ENCODE measurements at regions not wholly inside any gene's neighbourhood (a gene's known extent, or its start where the extent isn't known, plus 50 kb on each side); places are given as distances from the start of the nearest gene placed in this dataset.

DNA sequence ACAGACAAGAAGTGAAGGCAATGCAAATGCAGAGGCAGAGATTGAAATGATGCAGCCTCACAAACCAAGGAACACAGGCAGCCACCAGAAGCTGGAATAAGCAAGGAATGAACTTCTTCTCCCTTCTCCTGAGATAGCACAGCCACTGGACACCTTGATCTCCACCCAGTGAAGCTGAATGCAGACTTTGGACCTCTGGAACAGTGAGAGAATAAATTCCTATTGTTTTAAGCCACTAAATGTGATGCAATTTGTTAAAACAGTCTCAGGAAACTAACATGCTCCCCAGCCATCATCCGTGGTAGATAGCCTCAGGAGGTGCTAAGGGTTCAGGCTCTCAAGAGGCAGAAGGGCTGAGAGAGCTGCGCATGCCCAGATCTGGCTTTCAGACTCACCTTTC lies 512.2 kb upstream of the ZNF608 start:
- ATAC-seq (peak; percentile 98), DNase-seq (peak; percentile 22 to 24)
- intact Hi-C loops (cut with DNase I, micrococcal nuclease) = no loop called here

DNA sequence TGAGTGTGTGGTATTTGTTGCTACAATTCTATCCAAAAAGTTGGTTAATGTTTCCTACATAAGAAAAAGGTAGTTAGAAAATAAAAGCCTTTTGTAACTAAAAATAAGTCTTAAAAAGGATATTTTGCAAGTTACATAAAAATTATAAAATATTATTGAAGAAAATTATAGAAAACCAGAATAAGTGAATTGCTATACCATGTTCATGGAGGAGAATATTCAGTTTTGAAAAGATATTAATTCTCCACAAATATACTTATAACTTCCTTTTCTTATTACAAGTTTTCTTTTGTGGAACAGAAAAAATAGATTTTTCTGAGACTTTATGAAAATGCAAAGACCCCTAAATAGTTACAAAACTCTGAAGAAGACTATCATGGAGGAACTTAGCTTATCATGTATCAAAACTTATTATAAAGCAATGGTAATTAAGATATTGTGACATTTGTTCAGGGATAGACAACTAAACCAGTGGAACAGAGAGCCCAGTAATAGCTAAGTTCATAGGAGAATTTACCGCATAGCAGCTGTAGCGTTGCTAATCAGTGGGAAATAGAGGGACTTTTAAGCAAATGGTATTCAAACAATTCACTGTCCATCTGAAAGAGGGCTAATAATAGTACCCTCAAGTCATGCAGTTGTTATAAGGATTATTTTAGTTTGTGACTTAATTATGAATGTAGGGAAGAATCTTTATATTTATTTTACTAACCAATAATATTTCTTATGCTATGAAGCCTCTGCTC lies 515.2 kb upstream of the ZNF608 start:
- no peak for DNase-seq
- intact Hi-C loops (cut with DNase I, micrococcal nuclease) = no loop called here
- no peak for ATAC-seq

DNA sequence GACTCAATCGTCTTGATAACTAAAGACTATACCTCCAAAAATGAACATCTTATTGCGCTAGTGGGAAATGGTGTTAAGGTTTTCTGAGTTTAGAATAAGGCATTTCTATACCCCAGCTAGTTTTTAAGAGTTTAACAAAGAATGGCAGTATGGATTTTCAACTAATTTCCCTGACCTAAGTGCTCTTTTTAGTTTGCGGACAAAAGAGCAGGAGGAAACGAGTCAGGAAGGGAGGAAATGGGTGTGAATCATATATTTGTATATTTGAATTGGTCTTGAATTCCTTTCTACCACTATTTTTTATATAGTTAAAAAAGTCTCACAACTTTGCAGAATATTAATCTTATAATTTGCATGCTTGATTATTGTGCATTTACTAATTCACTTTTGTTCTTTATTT lies 516.3 kb upstream of the ZNF608 start:
- no peak for DNase-seq
- no peak for ATAC-seq
- intact Hi-C loops (cut with DNase I, micrococcal nuclease) = no loop called here

GRCh38 chr5:125263356-125263755 lies 516.9 kb upstream of the ZNF608 start:
- intact Hi-C loops (cut with DNase I, micrococcal nuclease) = no loop called here
- ATAC-seq (no peak), DNase-seq (no peak)

- DNase-seq = no peak
- intact Hi-C loops (cut with DNase I, micrococcal nuclease) = no loop called here
- no peak for ATAC-seq
Observed at GRCh38 chr5:125266106-125266505, 519.7 kb upstream of the ZNF608 start.

- no peak for ATAC-seq
- intact Hi-C loops (cut with DNase I, micrococcal nuclease) = no loop called here
- no peak for DNase-seq
Observed at GRCh38 chr5:125267636-125268248, 521.3 kb upstream of the ZNF608 start.

- DNase-seq = no peak
- intact Hi-C loops (cut with DNase I, micrococcal nuclease) = no loop called here
- peak; percentile 87 for ATAC-seq
Observed at GRCh38 chr5:125269926-125270325, 523.5 kb upstream of the ZNF608 start.

GRCh38 chr5:125272357-125272756 lies 525.9 kb upstream of the ZNF608 start:
- ATAC-seq = no peak
- intact Hi-C loops (cut with DNase I, micrococcal nuclease) = no loop called here
- no peak for DNase-seq

GRCh38 chr5:125274211-125274610 lies 527.8 kb upstream of the ZNF608 start:
- ATAC-seq = no peak
- intact Hi-C loops (cut with DNase I, micrococcal nuclease) = no loop called here
- DNase-seq = no peak

DNA sequence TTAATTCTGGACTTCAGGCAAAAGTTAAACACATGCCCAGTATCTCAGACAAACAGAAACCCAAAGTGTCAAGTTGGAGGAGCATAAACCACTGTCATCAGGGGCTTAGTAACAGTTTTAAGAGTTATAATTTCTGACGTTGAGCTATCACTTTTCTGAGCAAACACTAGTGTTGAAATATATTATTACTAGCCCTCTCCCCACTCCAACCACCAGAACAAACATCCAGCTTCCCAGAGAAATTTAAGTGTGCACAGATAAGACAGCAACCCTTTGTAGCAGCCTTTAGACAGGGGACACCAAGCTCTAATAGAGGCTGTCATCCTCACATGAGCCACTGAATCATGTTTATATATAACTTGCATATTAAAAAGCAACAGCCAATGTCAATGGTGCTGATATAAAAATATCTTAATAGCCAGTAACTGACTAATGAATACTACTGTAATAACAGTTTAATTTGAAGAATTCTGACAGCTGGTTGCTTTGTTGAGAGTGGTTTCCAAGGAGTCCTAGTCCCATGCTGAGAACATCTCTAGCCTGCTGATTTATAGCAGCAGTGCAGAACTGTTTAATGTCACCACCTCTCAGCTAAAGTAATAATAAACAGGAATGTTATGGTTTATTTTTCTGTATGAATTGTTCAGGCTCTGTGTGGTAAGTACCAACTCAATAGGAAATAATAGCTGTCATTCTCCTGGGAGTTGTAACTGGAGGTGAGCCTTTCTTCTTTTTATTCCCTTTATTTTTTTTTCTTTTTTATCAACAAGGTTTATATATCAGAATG lies 528.7 kb upstream of the ZNF608 start:
- intact Hi-C loops (cut with DNase I, micrococcal nuclease) = no loop called here
- ATAC-seq = no peak
- DNase-seq = no peak

DNA sequence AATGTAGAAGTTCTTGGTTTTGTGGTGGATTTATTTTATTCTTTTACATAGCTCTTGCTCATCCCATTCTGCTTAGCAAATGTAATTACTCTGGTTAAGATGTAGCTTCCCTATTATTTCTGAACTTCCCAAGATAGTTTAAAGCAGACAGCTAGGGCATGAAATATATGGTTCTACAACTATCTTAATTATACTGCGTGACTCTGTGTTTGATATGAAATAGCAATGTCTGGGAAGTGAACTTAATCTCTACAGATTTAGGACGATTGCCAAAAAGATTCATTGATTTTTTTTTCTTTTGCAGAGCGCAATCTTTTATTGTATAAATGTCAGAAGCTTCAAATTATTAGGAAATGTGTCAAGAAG lies 529.3 kb upstream of the ZNF608 start:
- no peak for ATAC-seq
- intact Hi-C loops (cut with DNase I, micrococcal nuclease) = no loop called here
- no peak for DNase-seq

DNA sequence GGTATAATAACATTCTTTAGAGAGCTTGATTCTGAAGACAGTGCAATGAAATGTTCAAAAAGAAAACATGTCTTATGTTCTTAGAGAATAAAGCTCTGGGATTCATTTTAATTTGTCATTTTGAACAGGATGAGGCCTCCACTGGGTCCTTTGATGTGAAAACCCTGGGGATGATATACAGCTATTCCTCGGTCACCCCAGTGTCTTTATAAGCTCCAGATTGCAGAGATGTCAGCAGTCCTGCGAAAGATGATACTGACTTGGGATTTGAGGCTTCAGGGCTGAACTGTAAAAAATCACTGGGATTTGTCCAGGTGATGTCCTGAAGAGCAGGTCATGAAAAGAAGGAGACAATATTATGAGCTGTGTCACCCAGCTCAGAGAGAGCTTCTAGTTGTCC lies 529.7 kb upstream of the ZNF608 start:
- DNase-seq = no peak
- ATAC-seq = no peak
- intact Hi-C loops (cut with DNase I, micrococcal nuclease) = no loop called here

DNA sequence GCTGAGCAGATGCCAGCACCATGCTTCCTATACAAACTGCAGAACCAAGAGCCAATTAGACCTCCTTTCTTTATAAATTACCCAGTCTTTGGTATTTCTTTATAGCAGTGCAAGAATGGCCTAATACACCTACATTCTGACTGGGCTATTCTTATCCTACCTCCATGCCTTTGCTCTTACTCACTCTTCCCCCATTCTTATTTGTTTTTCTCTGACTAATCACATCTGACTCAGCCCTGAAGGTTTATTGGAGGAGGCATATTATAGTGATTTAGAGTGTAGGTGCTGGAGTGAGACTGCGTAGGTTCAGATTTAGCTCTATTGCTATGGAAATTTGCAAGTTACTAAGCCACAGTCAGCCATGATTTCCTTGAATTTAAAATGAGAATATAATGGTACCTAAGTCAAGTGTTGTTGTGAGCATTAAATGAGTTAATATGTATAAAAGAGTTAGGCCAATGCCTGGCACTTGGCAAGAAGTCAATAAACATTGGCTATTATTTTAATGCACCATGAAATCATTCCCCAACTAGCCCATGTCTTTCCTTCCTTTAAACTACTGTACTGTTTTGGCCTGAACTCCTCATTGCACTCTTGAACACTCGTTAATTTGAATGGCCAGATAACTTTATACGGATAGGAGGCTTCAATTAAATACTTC lies 531.2 kb upstream of the ZNF608 start:
- peak; percentile 99 for ATAC-seq
- DNase-seq = no peak
- intact Hi-C loops (cut with DNase I, micrococcal nuclease) = no loop called here

- DNase-seq = no peak
- ATAC-seq = no peak
- intact Hi-C loops (cut with DNase I, micrococcal nuclease) = no loop called here
Observed at GRCh38 chr5:125278711-125279110, 532.3 kb upstream of the ZNF608 start.

GRCh38 chr5:125281667-125282066 lies 535.2 kb upstream of the ZNF608 start:
- intact Hi-C loops (cut with DNase I, micrococcal nuclease) = no loop called here

GRCh38 chr5:125283372-125283771 lies 536.9 kb upstream of the ZNF608 start:
- DNase-seq (no peak), ATAC-seq (no peak)
- intact Hi-C loops (cut with DNase I, micrococcal nuclease) = no loop called here

More at GRCh38 chr5:125281667-125282066, 535.2 kb upstream of the ZNF608 start:
- no peak for DNase-seq
- ATAC-seq = no peak

GRCh38 chr5:125286271-125286670 lies 539.8 kb upstream of the ZNF608 start:
- intact Hi-C loops (cut with DNase I, micrococcal nuclease) = no loop called here

GRCh38 chr5:125289606-125290005 lies 543.2 kb upstream of the ZNF608 start:
- DNase-seq (no peak), ATAC-seq (no peak)
- intact Hi-C loops (cut with DNase I, micrococcal nuclease) = no loop called here

More at GRCh38 chr5:125286271-125286670, 539.8 kb upstream of the ZNF608 start:
- ATAC-seq = peak; percentile 30
- no peak for DNase-seq

- no peak for DNase-seq
- ATAC-seq = no peak
- intact Hi-C loops (cut with DNase I, micrococcal nuclease) = no loop called here
Observed at GRCh38 chr5:125290935-125291334, 544.5 kb upstream of the ZNF608 start.

DNA sequence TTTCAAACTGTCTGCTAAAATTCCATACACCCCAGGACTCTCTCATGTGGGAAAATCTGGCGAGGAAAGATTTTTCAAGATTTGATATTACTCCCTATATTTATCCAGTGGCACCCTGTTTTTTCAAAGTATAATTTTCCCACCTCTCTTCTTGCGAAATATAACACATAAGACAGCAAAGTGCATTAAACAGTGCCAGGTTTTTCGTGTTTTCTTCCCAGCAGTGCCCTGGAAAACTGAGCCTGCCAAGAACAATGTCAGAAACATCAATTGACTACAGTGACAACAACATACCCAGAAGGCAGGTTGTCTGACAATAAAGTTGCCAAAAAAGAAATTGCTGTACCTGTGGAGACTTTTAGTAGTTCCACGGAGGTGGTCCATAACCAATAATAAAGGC lies 545.0 kb upstream of the ZNF608 start:
- DNase-seq = no peak
- ATAC-seq = no peak
- intact Hi-C loops (cut with DNase I, micrococcal nuclease) = no loop called here

All from left colon (tissue), 2 donors.